ENCODE measurements at regions not wholly inside any gene's neighbourhood (a gene's known extent, or its start where the extent isn't known, plus 50 kb on each side); places are given as distances from the start of the nearest gene placed in this dataset.

DNA sequence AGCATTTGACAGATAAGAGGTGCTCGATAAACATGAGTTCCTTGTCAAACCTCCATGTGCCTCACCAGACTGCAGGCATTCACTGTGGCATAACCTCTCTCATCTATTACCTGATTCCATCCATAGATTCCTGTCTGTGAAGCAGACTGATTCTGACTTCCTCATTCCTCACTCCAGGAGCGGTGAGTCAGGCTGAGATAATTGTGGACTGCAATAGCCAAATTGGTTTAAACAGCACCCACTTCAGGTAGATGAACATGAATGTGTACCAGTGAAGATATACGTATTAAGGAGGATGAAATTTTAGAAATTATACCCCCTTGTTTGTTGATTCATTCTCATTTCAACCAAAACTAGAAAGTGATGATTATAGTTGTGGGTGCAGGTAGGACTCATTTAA, 391.2 kb downstream of the HINT1 start:
- Histone ChIP-seq H3K27me3 (replicated peaks in 1 of 4; ENCODE audit: control insufficient read depth in 3 of 4, extremely low read depth in 1 of 4, insufficient read depth in 3 of 4, low read length in 3 of 4) (no peaks in the 10 kb centered on the region), H3K79me1 (ENCODE audit: low read depth, low read length) (no peaks in the 10 kb centered on the region), H3K23ac (ENCODE audit: insufficient read length) (no peak overlapping the region), H2BK20ac (ENCODE audit: low read length) (no peak overlapping the region), H2AK5ac (ENCODE audit: low read depth, low read length) (no peak overlapping the region), H3K23me2 (ENCODE audit: low read depth, low read length) (no peaks in the 10 kb centered on the region), H3K4ac (replicated peaks; ENCODE audit: insufficient read length, low read depth, low read length) (no peak overlapping the region), H3K56ac (replicated peaks; ENCODE audit: insufficient read length, low read depth, low read length) (no peak overlapping the region), H3K18ac (ENCODE audit: extremely low read depth, low read length) (no peak overlapping the region), H3K79me2 (ENCODE audit: control insufficient read depth in 1 of 2, insufficient read depth in 2 of 2, low read length in 2 of 2) (no peaks in the 10 kb centered on the region), H3K9me3 (ENCODE audit: insufficient read depth in 2 of 2, low read depth in 1 of 2, low read length in 1 of 2) (no peaks in the 10 kb centered on the region), H2BK15ac (ENCODE audit: low read length) (no peak overlapping the region), H4K91ac (replicated peaks; ENCODE audit: insufficient read length, low read length) (no peak overlapping the region), H2BK120ac (replicated peaks; ENCODE audit: low read depth, low read length) (no peak overlapping the region), H3K4me3 (ENCODE audit: extremely low read depth in 1 of 4, insufficient read depth in 2 of 4, low read depth in 3 of 4, low read length in 4 of 4) (no peak overlapping the region), H4K8ac (ENCODE audit: extremely low read depth, insufficient read depth, low read length) (no peak overlapping the region), H3K4me2 (ENCODE audit: insufficient read depth in 1 of 2, low read depth in 2 of 2, low read length in 2 of 2) (no peak overlapping the region), H3K36me3 (ENCODE audit: control insufficient read depth in 2 of 4, insufficient read depth in 4 of 4, low read length in 3 of 4) (no peaks in the 10 kb centered on the region), H4K20me1 (replicated peaks in 1 of 2; ENCODE audit: control insufficient read depth in 1 of 2, insufficient read depth in 2 of 2, low read length in 2 of 2) (no peaks in the 10 kb centered on the region), H2AFZ (ENCODE audit: low read length) (no peak overlapping the region), H3K9ac (replicated peaks in 1 of 4; ENCODE audit: extremely low read depth in 1 of 4, low read depth in 3 of 4, low read length in 3 of 4) (no peak overlapping the region), H3K14ac (ENCODE audit: insufficient read length) (no peak overlapping the region), H2BK12ac (ENCODE audit: low read depth, low read length) (no peak overlapping the region), H3K4me1 (replicated peaks in 1 of 4; ENCODE audit: control insufficient read depth in 3 of 4, insufficient read depth in 4 of 4, low read length in 3 of 4) (no peaks in the 10 kb centered on the region), H3K27ac (ENCODE audit: low read depth, low read length) (no peak overlapping the region), H4K5ac (ENCODE audit: insufficient read length, low read depth, low read length) (no peak overlapping the region), H2BK5ac (ENCODE audit: low read depth, low read length) (no peak overlapping the region)
- no peak for FAIRE-seq
- WGBS, 2 experiments (ENCODE audit: extremely low coverage in 1 of 2, insufficient coverage in 1 of 2, insufficient read length in 1 of 2, insufficient replicate concordance in 2 of 2, low coverage in 1 of 2, low lambda C conversion rate in 2 of 2, missing lambda C conversion rate in 1 of 2) = 88% methylated on average over 3 of the region's 3 CpGs; no CpG with 5 or more reads in 1 of the 2 experiments
- CTCF ChIA-PET (ENCODE audit: partially characterized antibody) = interaction anchor here (1.3 kb wide), 1 partner anchor 8 kb away, joined by 4 read pairs; no protein-coding TSS in a partner anchor
- POLR2A ChIA-PET (ENCODE audit: partially characterized antibody) = no interaction called here
- peak in 1 of 2 experiments; percentile 13 for DNase-seq (ENCODE audit: low read depth in 1 of 2, low spot score in 2 of 2)
- TF ChIP-seq EP300 (IDR thresholded peaks at IDR 0.05; ENCODE audit: borderline replicate concordance in 1 of 2, low read depth in 2 of 2, low read length in 2 of 2) = no peak
- no peak for TF ChIP-seq POLR2A (IDR thresholded peaks at IDR 0.05; ENCODE audit: control extremely low read depth in 1 of 2, low read depth in 2 of 2, low read length in 2 of 2)
- TF ChIP-seq CBX5 (IDR thresholded peaks at IDR 0.05; ENCODE audit: low read depth, low read length) = no peak

All from H1 (cell line).